ENCODE measurements at regions not wholly inside any gene's neighbourhood (a gene's known extent, or its start where the extent isn't known, plus 50 kb on each side); places are given as distances from the start of the nearest gene placed in this dataset.

DNA sequence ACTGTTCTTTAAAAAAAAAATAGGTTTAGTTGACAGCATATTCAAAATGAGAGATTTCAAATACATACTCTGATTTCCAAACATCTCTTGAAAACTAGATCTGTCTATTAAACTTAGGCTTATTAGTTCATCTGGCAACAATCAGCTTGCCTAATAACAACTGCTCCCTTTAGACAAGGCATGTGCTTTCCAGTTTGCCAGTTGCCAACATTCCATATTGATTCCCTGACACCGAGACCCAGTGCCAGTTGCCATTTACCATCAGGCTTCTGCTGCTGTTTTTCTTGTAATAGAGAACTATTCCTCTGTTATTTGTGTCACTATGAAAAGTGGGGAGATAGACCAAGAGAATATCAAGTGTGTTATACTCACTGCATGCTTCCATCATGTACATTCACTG is 256.0 kb downstream of the C1D start:
- Histone ChIP-seq H3F3A (ENCODE audit: low read depth) (no peaks in the 10 kb centered on the region), H3K36me3 (ENCODE audit: insufficient read depth, low read length) (no peaks in the 10 kb centered on the region), H3K4me3 (ENCODE audit: low read length, poor library complexity, severe bottlenecking) (no peak overlapping the region), H3K27me3 (ENCODE audit: insufficient read depth, low read length, poor library complexity, severe bottlenecking) (no peaks in the 10 kb centered on the region), H2AFZ (ENCODE audit: low read length) (no peak overlapping the region), H3K9me2 (replicated peaks; ENCODE audit: low read depth, low read length) (no peaks in the 10 kb centered on the region), H3K9ac (ENCODE audit: low read depth, low read length, poor library complexity, severe bottlenecking) (no peak overlapping the region), H4K20me1 (ENCODE audit: insufficient read depth, low read length, poor library complexity, severe bottlenecking) (no peaks in the 10 kb centered on the region), H3K9me3 (ENCODE audit: insufficient read depth, low read depth, low read length) (no peaks in the 10 kb centered on the region), H3K79me2 (ENCODE audit: insufficient read depth, low read length) (no peaks in the 10 kb centered on the region), H3K4me2 (ENCODE audit: low read depth, low read length, poor library complexity, severe bottlenecking) (no peak overlapping the region), H3K4me1 (ENCODE audit: insufficient read depth, low read length, poor library complexity, severe bottlenecking) (no peaks in the 10 kb centered on the region)
- no peak for TF ChIP-seq EZH2phosphoT487 (IDR thresholded peaks at IDR 0.05; ENCODE audit: borderline replicate concordance)
- no peak for TF ChIP-seq CTCF (conservative IDR thresholded peaks at IDR 0.05; ENCODE audit: low read length)

DNA sequence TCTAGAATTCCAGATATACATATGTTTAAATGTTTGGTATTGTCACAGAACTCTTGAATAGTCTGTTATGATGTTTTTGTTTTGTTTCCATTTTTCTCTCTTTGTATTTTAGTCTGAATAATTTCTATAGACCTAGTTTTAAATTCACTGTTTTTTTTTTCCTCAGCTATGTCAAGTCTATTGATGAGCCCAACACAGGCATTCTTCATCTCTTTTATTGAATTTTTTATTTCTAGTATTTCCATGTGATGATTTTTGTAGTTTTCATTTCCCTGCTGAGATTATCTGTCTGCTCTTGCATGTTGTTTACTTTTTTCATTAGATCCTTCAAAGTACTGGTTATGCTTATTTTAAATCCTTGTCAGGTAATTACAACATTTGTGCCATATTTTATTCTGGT is 254.7 kb downstream of the C1D start:
- Histone ChIP-seq H3K9me2 (replicated peaks; ENCODE audit: low read depth, low read length) (no peaks in the 10 kb centered on the region), H3K4me1 (ENCODE audit: insufficient read depth, low read length, poor library complexity, severe bottlenecking) (no peaks in the 10 kb centered on the region), H3K4me2 (ENCODE audit: low read depth, low read length, poor library complexity, severe bottlenecking) (no peak overlapping the region)

GRCh38 chr2:67812682-67813081 is 250.1 kb downstream of the C1D start:
- no peaks in the 10 kb centered on the region for H3K4me1 ChIP-seq (ENCODE audit: insufficient read depth, low read length, poor library complexity, severe bottlenecking)
- no peak overlapping the region for H2AFZ ChIP-seq (ENCODE audit: low read length)
- no peaks in the 10 kb centered on the region for H4K20me1 ChIP-seq (ENCODE audit: insufficient read depth, low read length, poor library complexity, severe bottlenecking)
- no peak overlapping the region for H3K4me2 ChIP-seq (ENCODE audit: low read depth, low read length, poor library complexity, severe bottlenecking)
- H3K36me3 ChIP-seq (ENCODE audit: insufficient read depth, low read length), result no peaks in the 10 kb centered on the region
- no peaks in the 10 kb centered on the region for H3K9me2 ChIP-seq (replicated peaks; ENCODE audit: low read depth, low read length)
- no peaks in the 10 kb centered on the region for H3K9me3 ChIP-seq (ENCODE audit: insufficient read depth, low read depth, low read length)
- H3K9ac ChIP-seq (ENCODE audit: low read depth, low read length, poor library complexity, severe bottlenecking), result no peak overlapping the region
- no peaks in the 10 kb centered on the region for H3F3A ChIP-seq (ENCODE audit: low read depth)
- no peaks in the 10 kb centered on the region for H3K79me2 ChIP-seq (ENCODE audit: insufficient read depth, low read length)
- H3K4me3 ChIP-seq (ENCODE audit: low read length, poor library complexity, severe bottlenecking), result no peak overlapping the region
- TF ChIP-seq EZH2phosphoT487 (IDR thresholded peaks at IDR 0.05; ENCODE audit: borderline replicate concordance) (no peak), CTCF (conservative IDR thresholded peaks at IDR 0.05; ENCODE audit: low read length) (no peak)
- no peaks in the 10 kb centered on the region for H3K27me3 ChIP-seq (ENCODE audit: insufficient read depth, low read length, poor library complexity, severe bottlenecking)

More for the DNA sequence above, 254.7 kb downstream of the C1D start:
- no peaks in the 10 kb centered on the region for H4K20me1 ChIP-seq (ENCODE audit: insufficient read depth, low read length, poor library complexity, severe bottlenecking)
- H3K4me3 ChIP-seq (ENCODE audit: low read length, poor library complexity, severe bottlenecking), result no peak overlapping the region
- TF ChIP-seq EZH2phosphoT487 (IDR thresholded peaks at IDR 0.05; ENCODE audit: borderline replicate concordance), result no peak
- no peak for TF ChIP-seq CTCF (conservative IDR thresholded peaks at IDR 0.05; ENCODE audit: low read length)
- no peaks in the 10 kb centered on the region for H3K27me3 ChIP-seq (ENCODE audit: insufficient read depth, low read length, poor library complexity, severe bottlenecking)
- H3K36me3 ChIP-seq (ENCODE audit: insufficient read depth, low read length), result no peaks in the 10 kb centered on the region
- H3K9ac ChIP-seq (ENCODE audit: low read depth, low read length, poor library complexity, severe bottlenecking), result no peak overlapping the region
- H3K79me2 ChIP-seq (ENCODE audit: insufficient read depth, low read length), result no peaks in the 10 kb centered on the region
- H3K9me3 ChIP-seq (ENCODE audit: insufficient read depth, low read depth, low read length), result no peaks in the 10 kb centered on the region
- no peaks in the 10 kb centered on the region for H3F3A ChIP-seq (ENCODE audit: low read depth)
- no peak overlapping the region for H2AFZ ChIP-seq (ENCODE audit: low read length)
